ENCODE measurements at regions not wholly inside any gene's neighbourhood (a gene's known extent, or its start where the extent isn't known, plus 50 kb on each side); places are given as distances from the start of the nearest gene placed in this dataset.
A peak's percentile ranks its signal among the peaks of the same experiment; 100 is the strongest.
"Not testable (repeated sequence)": the region's sequence is repeated elsewhere in the genome, so short reads cannot be mapped to it uniquely, and the experiment has no call there.

- Histone ChIP-seq H3K36me3 (ENCODE audit: control insufficient read depth, insufficient read depth, low read length) (no peaks in the 10 kb centered on the region), H3K27me3 (replicated peaks; ENCODE audit: control insufficient read depth, insufficient read depth, low read length) (no peaks in the 10 kb centered on the region; the same call in none of the 2 replicates), H3K4me3 (replicated peaks; ENCODE audit: low read depth, low read length) (no peak overlapping the region)
- no peak for TF ChIP-seq CTCF (IDR thresholded peaks at IDR 0.05; ENCODE audit: insufficient read depth, low read length, poor library complexity, severe bottlenecking)
- no peak for DNase-seq (ENCODE audit: extremely low read depth, insufficient read length)
Measured at GRCh38 chr10:90245623-90246022, 544.2 kb downstream of the KIF20B start.

GRCh38 chr10:90250784-90251183, 549.4 kb downstream of the KIF20B start:
- H3K27me3 ChIP-seq (replicated peaks; ENCODE audit: control insufficient read depth, insufficient read depth, low read length); DNase-seq (ENCODE audit: extremely low read depth, insufficient read length); H3K4me3 ChIP-seq (replicated peaks; ENCODE audit: low read depth, low read length); H3K36me3 ChIP-seq (ENCODE audit: control insufficient read depth, insufficient read depth, low read length): not testable (repeated sequence)

- no peak for TF ChIP-seq CTCF (IDR thresholded peaks at IDR 0.05; ENCODE audit: insufficient read depth, low read length, poor library complexity, severe bottlenecking)
- no peaks in the 10 kb centered on the region for H3K36me3 ChIP-seq (ENCODE audit: control insufficient read depth, insufficient read depth, low read length)
- DNase-seq (ENCODE audit: extremely low read depth, insufficient read length) = peak; percentile 5
- no peak overlapping the region for H3K4me3 ChIP-seq (replicated peaks; ENCODE audit: low read depth, low read length)
- no peaks in the 10 kb centered on the region for H3K27me3 ChIP-seq (replicated peaks; ENCODE audit: control insufficient read depth, insufficient read depth, low read length)
Measured at GRCh38 chr10:90269699-90270098, 568.3 kb downstream of the KIF20B start.

GRCh38 chr10:90274721-90275468, 573.5 kb downstream of the KIF20B start:
- Histone ChIP-seq H3K4me3 (replicated peaks; ENCODE audit: low read depth, low read length) (no peak overlapping the region), H3K27me3 (replicated peaks; ENCODE audit: control insufficient read depth, insufficient read depth, low read length) (no peaks in the 10 kb centered on the region)
- DNase-seq (ENCODE audit: extremely low read depth, insufficient read length) = no peak

GRCh38 chr10:90276894-90277475, 575.6 kb downstream of the KIF20B start:
- no peak for TF ChIP-seq CTCF (IDR thresholded peaks at IDR 0.05; ENCODE audit: insufficient read depth, low read length, poor library complexity, severe bottlenecking)
- H3K27me3 ChIP-seq (replicated peaks; ENCODE audit: control insufficient read depth, insufficient read depth, low read length) = no peaks in the 10 kb centered on the region
- no peak for DNase-seq (ENCODE audit: extremely low read depth, insufficient read length)
- H3K36me3 ChIP-seq (ENCODE audit: control insufficient read depth, insufficient read depth, low read length) = no peaks in the 10 kb centered on the region
- H3K4me3 ChIP-seq (replicated peaks; ENCODE audit: low read depth, low read length) = no peak overlapping the region

More at GRCh38 chr10:90274721-90275468, 573.5 kb downstream of the KIF20B start:
- H3K36me3 ChIP-seq (ENCODE audit: control insufficient read depth, insufficient read depth, low read length) = no peaks in the 10 kb centered on the region
- no peak for TF ChIP-seq CTCF (IDR thresholded peaks at IDR 0.05; ENCODE audit: insufficient read depth, low read length, poor library complexity, severe bottlenecking)

- H3K27me3 ChIP-seq (replicated peaks; ENCODE audit: control insufficient read depth, insufficient read depth, low read length) = no peaks in the 10 kb centered on the region
- DNase-seq (ENCODE audit: extremely low read depth, insufficient read length) = no peak
- H3K4me3 ChIP-seq (replicated peaks; ENCODE audit: low read depth, low read length) = no peak overlapping the region
- no peak for TF ChIP-seq CTCF (IDR thresholded peaks at IDR 0.05; ENCODE audit: insufficient read depth, low read length, poor library complexity, severe bottlenecking)
- no peaks in the 10 kb centered on the region for H3K36me3 ChIP-seq (ENCODE audit: control insufficient read depth, insufficient read depth, low read length)
Measured at GRCh38 chr10:90286406-90286805, 571.4 kb downstream of the HTR7 start.
